ENCODE measurements at regions not wholly inside any gene's neighbourhood (a gene's known extent, or its start where the extent isn't known, plus 50 kb on each side); places are given as distances from the start of the nearest gene placed in this dataset.

DNA sequence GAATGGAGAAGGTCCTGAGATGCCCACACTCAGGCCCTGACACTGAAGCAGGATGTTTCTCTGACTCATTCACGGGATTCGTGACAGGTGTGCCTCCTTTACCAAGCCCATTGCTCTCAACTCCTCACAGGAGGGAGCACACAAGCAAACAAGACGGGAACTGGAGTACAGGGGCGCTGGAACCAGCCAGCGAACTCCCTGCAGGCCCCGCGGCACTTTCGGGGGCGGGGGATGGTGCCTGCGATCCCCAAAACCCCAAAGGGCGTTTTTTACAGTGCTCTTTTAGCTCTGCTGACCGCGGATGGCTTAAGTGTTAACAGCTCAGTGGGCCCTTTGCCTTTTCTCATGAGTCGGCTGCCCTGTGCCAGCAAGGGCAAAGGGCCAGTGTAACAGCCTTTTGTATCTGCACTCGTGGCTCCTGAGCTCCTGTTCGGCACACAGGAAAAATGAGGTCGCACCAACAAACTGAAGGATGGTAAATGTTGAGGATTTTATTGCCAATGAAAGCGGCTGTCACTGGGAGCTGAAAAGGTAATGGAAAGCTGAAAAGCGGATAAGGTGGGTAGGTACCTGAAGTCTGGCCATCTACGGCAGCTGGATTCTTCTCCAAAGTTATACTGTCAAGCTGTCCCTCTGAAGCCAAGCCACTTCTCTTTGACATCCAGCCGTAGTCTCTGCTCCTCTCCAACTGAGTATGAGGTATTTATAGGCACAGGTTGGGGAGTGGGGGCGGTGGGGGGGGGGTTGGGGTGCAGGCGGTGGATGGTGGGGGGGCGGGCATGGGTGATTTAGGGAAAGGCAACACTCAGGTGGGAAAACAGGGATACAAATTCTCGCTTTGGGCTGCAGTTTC is 65.0 kb upstream of the TRPC4 start:
- DNase-seq (ENCODE audit: low read depth in 2 of 2): no peak

DNA sequence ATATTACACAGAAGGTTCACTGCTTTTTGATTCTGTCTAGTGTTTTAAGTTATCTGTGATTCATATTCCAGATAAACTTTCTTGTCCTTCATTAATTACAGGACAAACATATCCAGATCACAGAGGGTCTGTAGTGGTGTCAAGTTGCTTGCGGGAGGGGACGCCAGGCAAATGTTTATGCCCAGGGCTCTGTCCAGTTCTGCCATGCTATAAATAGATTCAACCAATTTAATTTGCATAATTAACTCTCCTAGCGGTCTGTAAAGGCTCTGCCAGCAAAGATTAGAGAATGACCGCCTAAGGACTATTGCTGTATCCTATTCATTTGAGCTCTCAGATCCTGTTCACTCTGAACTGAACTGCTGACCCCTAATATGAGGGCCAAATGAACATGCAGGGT is 59.7 kb upstream of the TRPC4 start:
- DNase-seq (ENCODE audit: low read depth in 2 of 2): no peak

DNA sequence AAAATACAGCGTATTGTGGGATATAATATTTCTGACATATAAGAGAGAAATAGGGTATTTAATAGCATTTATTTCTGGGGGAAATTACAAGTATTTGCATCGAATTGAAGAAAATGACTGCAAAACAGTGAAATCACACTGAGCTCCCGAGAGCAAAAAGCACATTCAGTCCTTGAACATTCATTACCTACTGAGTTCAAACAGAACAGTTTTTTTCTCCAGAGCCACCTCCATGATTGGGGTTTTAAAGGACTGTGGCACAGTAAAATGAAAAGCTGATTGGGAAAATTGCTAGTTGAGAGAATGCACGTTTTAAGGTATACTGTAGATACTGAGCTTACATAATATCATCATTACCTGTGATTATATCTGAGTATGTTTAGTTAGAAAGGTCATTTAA is 58.0 kb upstream of the TRPC4 start:
- no peak for DNase-seq (ENCODE audit: low read depth in 2 of 2)

DNA sequence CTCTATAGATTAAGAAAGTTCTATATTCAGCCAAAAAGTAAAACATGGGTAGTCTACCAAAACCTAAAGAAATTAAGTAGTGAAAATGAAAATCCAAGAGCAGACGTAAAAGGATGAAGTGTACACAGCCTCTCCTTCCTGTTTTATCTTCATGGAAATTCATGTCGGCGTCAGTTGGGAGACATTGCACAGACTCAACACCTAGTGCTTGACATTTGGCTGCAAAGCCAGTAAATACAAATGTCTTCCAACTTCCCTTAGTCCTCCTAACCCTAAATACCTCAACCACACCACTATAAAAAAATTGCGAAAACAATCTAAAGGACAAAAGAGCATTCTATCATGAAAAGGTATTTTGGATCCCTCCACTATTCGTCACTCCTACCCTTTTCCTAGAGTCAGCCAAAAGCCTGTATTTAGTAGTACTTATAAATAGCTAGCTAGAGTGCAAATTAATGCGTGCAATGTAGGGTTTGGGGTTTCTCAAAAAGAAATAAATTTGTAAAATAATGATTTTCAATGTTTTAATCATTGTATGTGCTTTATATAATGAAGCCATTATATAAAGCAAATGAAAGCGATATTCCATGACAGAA is 56.4 kb upstream of the TRPC4 start:
- no peak for DNase-seq (ENCODE audit: low read depth in 2 of 2)

DNA sequence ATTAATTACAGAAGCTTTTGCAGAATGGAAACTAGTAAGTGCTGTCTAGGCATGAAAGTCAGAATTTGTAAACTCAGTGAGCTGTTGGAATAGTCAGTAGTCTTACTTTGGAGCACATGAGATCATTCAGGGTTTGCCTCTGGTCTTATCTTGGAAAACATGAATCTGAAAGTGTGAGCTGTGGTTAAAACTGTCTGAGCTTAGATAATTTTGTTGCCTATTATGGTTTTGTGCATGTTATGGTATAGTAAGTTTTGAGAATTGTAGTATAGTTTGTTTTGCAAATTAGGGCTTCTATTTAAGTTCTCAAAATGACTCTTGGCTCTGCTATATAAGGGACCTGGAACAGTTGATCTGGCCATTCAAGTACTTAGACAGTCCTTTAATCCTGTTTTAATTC is 53.7 kb upstream of the TRPC4 start:
- no peak for DNase-seq (ENCODE audit: low read depth in 2 of 2)

DNA sequence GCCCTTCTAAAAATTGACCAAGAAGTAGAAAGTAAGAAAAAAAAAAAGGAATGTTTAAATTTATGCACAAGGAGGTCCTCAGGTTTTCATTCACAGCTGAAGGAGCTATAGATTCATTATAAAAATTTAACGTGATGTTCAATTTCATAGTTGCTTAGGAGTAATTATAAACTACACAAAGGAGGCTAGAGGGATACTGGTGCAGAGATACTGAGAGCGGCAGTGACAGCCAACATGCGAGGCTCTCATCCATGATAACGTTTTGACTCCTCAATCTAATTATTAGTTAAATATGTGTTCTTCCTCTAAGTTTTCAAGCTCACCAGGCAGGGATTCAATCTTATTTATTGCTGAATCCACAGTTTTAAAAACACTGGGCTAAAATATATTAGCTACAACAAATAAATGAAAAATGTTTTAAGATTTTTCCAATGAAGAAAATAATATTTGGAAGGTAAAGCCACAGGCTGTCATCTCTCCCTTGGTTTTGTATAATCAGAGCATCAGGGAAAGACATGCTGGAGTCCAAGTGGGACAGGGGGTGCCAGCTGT is 49.8 kb upstream of the TRPC4 start:
- no peak for DNase-seq (ENCODE audit: low read depth in 2 of 2)
